ENCODE measurements at regions not wholly inside any gene's neighbourhood (a gene's known extent, or its start where the extent isn't known, plus 50 kb on each side); places are given as distances from the start of the nearest gene placed in this dataset.

- no peak for DNase-seq
Observed at GRCh38 chr10:120285408-120285807, 171.6 kb upstream of the PLPP4 start.

GRCh38 chr10:120286280-120286679 is 170.7 kb upstream of the PLPP4 start:
- no peak for DNase-seq

- no peak for DNase-seq
Observed at GRCh38 chr10:120300513-120300912, 156.5 kb upstream of the PLPP4 start.

GRCh38 chr10:120308589-120308988 is 148.4 kb upstream of the PLPP4 start:
- no peak for DNase-seq

- no peak for DNase-seq
Observed at GRCh38 chr10:120313715-120314114, 143.3 kb upstream of the PLPP4 start.

- DNase-seq: no peak
Observed at GRCh38 chr10:120314442-120314841, 142.6 kb upstream of the PLPP4 start.

- no peak for DNase-seq
Observed at GRCh38 chr10:120318862-120319261, 138.2 kb upstream of the PLPP4 start.

- DNase-seq: no peak
Observed at GRCh38 chr10:120327675-120328074, 129.4 kb upstream of the PLPP4 start.

- DNase-seq: no peak
Observed at GRCh38 chr10:120328647-120329046, 128.4 kb upstream of the PLPP4 start.

GRCh38 chr10:120335553-120335952 is 121.5 kb upstream of the PLPP4 start:
- no peak for DNase-seq

- no peak for DNase-seq
Observed at GRCh38 chr10:120336306-120336910, 120.6 kb upstream of the PLPP4 start.

GRCh38 chr10:120336911-120337540 is 120.0 kb upstream of the PLPP4 start:
- peak; percentile 7 to 19 for DNase-seq

GRCh38 chr10:120342115-120342714 is 114.8 kb upstream of the PLPP4 start:
- no peak for DNase-seq

- DNase-seq: no peak
Observed at GRCh38 chr10:120345186-120345585, 111.8 kb upstream of the PLPP4 start.

GRCh38 chr10:120347644-120348043 is 109.4 kb upstream of the PLPP4 start:
- no peak for DNase-seq

GRCh38 chr10:120349069-120349468 is 108.0 kb upstream of the PLPP4 start:
- no peak for DNase-seq

GRCh38 chr10:120355425-120355824 is 101.6 kb upstream of the PLPP4 start:
- no peak for DNase-seq

GRCh38 chr10:120360571-120360970 is 96.5 kb upstream of the PLPP4 start:
- no peak for DNase-seq

GRCh38 chr10:120365872-120366271 is 91.2 kb upstream of the PLPP4 start:
- no peak for DNase-seq

GRCh38 chr10:120367341-120367740 is 89.7 kb upstream of the PLPP4 start:
- DNase-seq: no peak

- no peak for DNase-seq
Observed at GRCh38 chr10:120368338-120368737, 88.7 kb upstream of the PLPP4 start.

GRCh38 chr10:120368927-120369326 is 88.1 kb upstream of the PLPP4 start:
- DNase-seq: no peak

- DNase-seq: no peak
Observed at GRCh38 chr10:120369856-120370276, 87.2 kb upstream of the PLPP4 start.

GRCh38 chr10:120371856-120372255 is 85.2 kb upstream of the PLPP4 start:
- no peak for DNase-seq

All from right lung (tissue), 2 donors.